SIG-M5 treated with dmso at 0.1 percent for 504 hours (cell line): ENCODE measurements at regions not wholly inside any gene's neighbourhood (a gene's known extent, or its start where the extent isn't known, plus 50 kb on each side); places are given as distances from the start of the nearest gene placed in this dataset.
"Not testable (repeated sequence)": the region's sequence is repeated elsewhere in the genome, so short reads cannot be mapped to it uniquely, and the experiment has no call there.

Source experiments
- DNase-seq: peaks from one replicate; lab custom pipeline; 2025; ENCODE audit not compliant: unreplicated experiment; lab: John Stamatoyannopoulos, UW

DNA sequence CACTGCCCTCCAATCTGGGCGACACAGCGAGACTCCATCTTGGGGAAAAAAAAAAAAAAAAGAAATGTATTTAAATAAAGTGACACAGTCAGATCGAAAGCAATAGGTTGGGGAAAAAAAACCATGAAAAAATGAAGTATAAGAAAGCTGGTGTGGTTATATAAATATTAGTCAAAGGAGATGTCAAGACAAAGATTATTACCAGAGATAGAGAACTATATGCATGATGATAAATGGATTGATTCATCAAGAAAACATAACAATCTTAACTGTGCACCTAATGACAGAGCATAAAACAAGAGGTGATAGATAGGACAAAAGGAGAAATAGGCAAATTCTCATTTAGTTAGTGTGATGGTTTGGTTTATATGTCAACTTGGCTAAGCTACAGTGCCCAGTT, 146.9 kb upstream of the AHI1 start:
- no peak for DNase-seq

DNA sequence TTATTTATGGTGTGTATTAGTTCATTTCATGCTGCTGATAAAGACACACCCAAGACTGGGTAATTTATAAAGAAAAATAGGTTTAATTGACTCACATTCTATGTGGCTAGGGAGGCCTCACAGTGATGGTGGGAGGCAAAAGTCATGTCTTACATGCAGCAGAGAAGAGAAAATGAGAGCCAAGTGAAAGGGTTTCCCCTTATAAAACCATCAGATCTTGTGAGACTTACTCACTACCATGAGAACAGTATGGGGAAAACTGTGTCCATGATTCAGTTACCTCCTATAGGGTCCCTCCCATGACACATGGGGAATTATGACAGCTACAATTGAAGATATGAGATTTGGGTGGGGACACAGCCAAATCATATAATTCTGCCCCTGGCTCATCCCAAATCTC, 150.0 kb upstream of the AHI1 start:
- DNase-seq = no peak

DNA sequence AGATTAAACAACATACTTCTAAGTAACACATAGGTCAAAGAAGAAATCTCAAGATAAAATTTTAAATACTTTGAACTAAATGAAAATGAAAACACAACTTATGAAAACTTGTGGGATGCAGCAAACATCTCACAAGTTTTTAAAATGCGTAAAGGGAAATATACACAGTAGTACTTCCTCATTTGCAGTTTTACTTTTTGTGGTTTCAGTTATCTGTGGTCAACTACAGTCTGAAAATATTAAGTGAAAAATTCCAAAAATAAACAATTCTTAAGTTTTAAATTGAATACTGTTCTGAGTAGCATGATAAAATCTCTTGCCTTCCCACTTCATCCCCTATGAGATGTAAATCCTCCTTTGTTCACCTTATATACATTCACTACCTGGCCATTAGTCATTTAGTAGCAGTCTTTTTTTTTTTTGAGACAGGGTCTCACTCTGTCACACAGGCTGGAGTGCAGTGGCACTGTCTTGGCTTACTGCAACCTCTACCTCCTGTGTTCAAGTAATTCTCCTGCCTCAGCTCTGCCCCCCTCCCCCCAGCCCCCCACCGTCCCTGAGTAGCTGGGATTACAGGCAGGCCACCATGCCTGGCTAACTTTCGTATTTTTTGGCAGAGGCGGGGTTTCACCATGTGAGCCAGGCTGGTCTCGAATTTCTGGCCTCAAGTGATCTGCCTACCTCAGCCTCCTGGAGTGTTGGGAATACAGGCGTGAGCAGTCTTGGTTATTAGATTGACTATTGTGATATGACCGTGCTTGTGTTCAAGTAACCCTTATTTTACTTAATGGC, 154.6 kb upstream of the AHI1 start:
- peak; percentile 33 for DNase-seq

DNA sequence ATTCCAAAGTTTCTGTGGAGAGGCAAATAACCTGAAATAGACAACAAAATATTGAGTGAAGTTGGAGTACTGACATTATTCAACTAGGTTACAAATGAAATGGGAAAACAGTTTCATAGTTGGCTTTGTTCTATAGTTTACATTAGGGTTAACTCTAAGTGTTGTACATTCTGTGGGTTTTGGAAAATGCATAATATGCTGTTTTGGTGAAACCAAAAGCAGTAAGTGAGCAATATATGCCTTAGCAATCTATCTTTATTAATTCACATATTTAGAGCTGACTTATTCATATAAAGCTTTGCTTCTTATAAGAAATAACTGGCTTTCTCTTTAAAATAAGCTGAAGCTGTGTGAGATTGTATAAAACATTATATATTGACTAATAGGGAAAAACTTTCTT, 157.5 kb upstream of the AHI1 start:
- DNase-seq = no peak

DNA sequence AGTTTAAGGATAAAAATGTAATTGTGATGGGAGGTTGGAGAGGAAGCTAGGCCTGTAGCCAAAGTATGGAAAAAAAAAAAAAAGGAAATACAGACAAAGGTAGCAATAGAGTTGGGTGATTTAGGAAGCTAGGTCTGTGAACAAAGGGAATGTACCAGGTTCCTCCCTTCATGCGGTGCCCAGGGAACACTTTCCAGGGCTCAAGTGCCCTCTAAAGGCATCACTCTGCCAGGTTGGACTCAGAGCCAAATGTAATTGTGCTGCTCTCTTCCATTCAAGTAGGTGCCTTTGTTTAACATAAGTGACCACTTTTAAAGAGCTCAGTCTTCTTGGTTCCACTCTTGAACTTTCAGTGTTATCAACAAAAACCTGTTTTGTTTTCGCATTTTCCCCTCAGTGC, 159.7 kb upstream of the AHI1 start:
- DNase-seq = no peak

DNA sequence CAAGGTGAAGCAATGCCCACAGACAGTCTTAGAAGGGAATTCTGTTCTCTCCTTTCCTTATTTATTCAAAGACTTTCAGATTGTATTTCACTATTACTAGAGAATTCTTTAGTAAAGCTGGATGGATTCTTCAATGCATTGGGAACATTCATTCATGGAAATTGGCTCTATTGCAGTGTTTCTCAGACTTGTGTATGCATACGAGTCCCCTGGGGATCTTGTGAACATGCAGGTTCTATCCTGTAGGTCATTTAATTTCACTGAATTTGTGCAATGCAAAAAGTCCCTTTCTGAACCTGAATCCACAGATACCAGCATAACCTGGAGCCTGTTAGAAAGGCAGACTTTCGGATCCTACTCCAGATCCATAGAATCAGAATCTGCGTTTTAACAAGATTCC, 160.9 kb upstream of the AHI1 start:
- no peak for DNase-seq

DNA sequence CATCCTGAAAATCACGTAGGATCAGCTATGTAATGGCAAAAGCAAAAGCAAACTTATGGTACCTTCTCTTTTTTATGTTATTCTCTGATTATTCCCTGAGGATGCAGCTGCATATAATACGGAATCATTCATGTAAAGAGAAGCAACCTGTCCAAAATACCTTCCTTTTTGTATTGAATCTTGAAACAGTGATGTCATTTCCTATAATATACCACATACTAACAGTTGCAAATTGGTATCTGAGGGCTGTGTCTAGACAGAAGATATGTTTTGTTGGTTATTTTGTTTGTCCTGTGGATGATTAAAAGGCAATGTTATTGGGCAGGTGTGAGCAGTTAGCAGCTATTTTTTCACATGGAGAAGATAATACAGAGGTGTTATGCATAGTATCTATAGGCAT, 161.4 kb upstream of the AHI1 start:
- no peak for DNase-seq

DNA sequence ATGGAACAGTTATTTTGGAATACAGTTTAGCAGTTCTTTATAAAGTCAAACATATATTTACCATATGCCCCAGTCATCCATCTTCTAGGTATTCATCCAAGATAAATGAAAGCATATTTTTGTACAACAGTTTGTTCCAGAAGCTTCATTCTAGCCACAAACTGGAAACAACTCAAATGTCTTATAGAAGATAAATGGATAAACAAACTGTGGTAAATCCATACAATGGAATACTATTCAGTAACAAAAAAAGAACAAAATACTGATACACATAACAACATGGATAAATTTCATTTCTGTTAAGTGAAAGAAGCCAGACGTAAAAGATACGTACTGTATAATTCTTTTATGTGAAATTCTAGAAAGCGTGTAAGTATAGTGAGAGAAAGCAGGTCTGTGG, 167.0 kb upstream of the AHI1 start:
- no peak for DNase-seq

DNA sequence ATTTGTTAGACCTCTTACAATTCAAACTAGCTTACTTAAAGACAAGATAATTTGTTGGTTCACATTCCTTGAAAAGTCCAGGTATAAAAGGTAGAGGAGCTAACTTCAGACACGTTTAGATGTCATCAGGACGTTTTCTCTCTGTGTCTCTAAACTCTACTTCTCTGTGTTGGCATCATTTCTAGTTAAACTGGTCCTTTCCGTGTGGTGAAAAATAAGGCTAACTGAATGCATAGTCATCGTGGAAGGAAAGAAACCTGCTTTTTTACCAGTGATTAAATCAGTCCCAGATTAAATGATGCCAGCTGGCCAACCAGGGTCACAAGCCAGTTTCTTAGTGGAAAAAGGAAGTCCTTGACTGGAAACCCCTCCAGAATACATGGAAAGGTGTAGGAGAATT, 168.4 kb upstream of the AHI1 start:
- no peak for DNase-seq

DNA sequence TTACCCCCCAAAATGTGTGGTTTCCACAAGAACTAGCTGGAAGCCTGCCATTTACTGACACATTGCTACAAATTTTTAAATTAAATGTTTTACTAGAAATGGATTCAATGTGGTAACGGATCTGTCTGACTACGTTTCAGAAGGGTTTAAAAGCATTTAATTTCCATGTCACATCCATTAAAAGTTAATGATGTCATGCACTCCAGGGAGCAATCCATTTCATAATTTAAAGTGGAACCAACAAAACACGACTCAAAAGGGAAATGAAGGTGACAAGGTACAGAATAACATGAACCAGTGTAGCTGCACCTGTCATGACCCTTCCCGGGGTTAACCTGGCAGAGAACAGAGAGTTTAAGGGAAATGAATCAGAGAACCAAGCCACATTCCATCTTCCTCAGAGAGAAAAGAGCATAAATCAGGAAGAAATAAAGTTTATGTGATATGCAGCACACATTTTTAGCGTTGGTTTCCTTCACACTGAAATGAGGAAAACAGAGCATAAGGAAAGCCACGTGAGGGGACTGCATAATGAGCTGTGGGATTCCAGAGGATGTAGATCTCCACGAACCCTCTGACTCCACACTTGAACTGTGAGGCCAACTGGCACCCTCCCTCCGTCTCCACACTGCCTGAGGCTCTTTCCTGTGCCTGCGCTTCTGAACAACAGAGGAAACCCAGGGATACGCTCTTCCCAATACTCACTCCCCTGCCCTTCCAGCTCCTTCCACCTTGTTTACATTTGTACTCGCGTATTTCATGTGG, 170.3 kb upstream of the AHI1 start:
- DNase-seq = no peak

DNA sequence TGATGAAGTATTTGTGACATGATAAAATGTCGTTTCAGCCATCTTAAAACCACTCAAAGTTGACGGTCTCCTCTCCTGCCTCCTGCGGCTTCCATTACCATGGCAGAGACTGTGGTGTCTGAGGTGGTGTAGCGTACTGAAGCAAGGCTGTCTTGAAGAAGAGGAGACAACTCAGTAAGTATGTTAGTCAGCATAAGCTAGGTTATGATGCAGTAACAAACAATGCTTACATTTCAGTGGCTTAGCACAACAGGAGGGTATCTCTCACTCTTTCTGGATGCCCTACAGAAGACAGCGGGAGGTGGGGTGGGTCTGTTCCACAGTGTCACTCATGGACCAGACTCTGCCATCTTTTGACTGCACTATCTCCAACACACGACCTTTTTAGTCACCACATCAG, 174.7 kb upstream of the AHI1 start:
- no peak for DNase-seq

DNA sequence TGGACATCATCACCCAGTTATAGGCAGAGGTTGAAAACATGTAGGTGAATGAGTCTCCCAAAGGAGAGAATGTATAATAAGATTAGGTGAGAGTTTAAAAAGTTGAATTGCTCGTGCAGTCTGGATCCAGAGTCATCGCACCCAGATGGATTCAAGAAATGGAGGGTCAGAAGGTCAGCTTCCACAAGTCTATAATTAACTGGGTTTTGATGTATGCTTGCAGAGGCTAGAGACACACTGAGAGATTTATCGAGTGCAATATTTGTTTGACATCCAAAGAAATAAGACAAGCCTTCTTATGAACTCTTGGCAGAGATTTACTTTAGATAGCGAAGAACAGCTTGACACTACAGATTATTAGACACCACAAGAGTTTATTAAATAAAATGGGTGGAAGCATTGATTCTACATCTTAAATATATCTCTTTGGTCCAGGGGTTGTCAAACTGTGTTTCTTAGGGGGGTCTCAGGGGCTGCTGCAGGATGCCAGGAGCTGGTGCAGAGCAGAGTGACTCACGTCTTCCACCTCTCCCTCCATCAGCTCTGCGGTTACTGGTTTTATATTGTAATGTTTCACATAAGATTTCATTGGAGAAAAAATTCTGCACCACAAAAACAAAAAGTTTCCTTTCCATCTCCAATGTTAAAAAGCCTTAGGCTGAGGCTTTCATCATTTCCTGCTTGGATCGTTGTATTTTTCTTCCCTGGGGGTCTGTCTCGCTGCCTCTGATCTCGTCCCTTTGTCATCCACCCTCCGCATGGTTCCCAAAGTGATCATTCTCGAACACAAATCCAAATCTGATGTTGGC, 176.2 kb upstream of the AHI1 start:
- no peak for DNase-seq

DNA sequence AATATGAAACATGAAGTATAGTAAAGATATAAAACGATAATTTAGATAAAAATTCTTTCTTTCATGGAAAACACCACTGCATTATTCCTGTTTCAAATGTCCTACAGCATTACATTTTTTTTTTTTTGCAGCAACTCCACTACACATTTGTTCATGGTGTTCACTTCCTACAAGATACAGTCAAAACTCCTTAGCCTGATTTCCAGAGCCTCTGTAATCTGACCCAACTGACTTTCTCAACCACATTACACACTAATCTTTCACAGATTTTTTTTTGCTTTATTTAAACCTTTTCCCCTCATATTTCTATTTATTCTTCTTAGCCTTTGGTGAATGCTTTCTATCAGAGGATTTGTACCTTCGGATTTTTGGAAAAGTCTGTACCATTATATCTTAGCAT, 176.5 kb upstream of the PDE7B start:
- DNase-seq = no peak

DNA sequence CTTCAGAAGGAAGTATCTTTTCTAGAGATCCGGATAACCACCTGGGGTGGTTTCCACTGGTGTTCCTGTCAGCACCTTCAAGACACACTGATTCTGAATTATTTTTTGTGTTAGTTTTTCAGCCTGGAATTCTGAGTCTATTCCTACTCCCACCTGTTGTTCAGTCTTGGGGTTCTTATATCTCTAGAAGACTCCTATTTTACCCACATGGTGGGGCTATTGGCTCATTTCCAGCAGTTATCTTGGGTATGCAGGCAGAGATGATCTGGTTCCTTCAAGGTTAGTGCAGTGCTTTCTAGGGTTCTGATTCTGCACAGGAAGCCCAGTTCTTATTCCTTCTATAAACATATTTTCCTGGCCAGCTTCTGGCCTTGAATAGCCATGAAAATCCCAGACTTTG, 175.6 kb upstream of the PDE7B start:
- DNase-seq = peak; percentile 47

DNA sequence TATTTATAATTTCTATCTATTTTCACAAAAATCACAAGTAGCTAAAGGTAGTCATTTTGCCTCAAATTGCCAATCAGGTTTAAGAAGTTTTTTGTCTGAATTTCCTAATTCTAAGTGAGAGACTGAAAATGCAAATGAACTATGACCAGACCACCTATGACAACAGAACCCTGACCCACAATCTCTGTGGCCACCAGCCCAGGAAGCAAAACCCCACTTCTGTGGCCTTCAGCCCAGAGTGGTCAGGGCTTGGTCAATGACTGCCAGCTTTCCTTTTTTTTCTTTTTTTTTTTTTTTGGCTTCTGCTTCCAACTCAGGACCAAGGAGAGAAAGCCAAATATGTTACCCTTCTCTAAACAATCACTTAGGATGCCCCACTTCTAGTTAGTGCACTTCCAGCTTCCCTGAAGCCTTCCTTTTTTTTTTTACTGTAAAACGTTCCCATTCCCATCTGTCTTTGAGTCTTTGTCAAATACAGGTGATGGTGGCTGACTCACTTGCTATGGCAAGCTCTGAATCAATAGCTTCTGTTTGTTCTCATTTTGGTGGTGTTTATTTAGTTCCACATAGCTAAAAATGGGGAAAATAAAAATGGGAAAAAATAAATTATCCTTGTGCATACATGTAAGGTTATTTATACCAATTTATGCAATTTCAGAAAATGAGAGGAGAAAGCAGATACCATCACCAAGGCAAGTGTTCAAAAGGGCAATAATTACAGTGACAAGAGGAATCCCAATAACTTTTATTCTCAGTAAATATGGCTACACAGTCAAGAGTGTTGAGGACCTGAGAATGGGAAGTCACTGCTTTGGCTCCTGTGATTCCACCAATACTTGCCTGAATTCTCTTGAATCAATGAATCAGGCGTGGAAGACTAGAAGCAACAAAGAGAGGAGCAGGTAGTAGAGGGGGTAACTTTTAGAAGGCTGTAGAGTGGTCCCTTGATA, 170.3 kb upstream of the PDE7B start:
- no peak for DNase-seq

DNA sequence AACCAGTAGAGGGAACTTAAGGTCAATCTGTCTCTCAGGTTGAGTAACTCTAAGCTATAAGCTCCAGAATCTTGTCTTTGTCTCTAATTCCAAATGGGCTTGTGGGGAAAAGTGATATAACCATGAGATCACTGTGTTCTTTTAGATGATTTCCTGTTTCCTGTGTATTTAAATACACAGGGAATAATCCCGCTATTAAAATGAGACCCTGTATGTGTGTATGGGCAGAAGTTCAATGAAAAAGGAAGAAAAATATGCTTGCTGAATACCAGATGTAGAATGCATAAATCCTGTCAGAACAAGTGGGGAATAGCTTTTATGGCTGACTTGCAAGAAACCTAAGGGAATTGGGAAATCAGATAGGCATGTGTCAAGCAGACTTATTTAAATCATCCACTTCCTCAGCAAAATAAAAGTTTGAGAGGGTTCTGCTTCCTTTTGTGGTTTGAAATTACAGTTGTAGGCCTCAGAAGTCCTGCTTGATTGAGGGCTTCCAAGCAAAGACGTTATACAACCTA, 164.7 kb upstream of the PDE7B start:
- peak; percentile 45 for DNase-seq

DNA sequence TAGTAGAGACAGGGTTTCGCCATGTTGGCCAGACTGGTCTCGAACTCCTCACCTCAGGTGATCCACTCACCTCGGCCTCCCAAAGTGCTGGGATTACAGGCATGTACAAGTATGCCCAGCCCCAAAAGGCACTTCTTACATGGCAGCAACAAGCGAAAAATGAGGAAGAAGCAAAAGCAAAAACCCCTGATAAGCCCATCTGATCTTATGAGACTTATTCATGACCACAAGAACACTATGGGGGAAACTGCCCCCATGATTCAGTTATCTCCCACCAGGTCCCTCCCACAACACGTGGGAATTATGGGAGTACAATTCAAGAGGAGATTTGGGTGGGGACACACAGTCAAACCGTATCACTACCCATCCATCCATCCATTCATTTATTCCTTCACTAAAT, 163.0 kb upstream of the PDE7B start:
- DNase-seq = not testable (repeated sequence)

DNA sequence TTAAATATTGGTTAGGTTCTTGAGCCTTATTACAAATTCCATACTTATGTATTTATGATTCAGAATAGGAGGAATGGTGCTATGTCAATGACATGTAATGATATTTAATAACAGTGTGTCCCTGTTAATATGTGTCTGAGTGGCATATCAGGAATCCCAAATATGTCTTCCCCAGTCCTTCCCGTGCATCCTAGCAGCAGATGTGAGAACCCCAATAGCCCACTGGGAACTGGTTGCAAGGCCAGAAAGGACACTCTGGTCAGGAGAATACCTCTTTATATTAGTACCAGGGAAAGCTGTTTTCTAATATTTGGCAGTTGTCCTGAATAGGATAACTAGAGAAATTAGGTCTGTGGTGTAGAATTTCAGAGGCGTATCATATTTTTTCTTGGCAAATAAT, 159.1 kb upstream of the PDE7B start:
- DNase-seq = no peak

DNA sequence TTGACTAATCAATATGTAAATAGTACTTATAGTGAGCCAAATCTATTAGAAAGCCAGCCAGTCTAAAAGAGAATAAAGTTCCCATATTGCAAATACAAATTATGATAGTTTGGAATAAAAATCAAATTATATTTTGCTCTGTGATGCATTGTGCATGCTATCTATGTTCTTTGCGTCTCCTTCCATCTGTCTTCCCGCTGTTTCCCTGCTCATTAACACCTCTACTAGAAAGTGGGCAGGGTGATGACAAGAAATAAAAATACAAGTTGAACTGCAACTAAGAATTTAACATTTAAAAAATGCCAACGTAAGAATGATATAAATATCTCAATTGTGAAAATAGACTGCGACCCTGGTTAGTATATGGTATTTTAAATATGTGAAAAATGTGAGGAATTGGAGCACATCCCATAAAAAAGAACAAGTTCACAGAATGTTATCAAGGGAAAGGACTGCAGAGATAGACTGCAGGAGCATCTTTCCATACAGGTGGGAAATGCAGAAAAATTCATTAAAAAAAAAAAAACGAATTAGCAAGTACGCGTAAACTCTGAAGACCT, 157.6 kb upstream of the PDE7B start:
- no peak for DNase-seq

DNA sequence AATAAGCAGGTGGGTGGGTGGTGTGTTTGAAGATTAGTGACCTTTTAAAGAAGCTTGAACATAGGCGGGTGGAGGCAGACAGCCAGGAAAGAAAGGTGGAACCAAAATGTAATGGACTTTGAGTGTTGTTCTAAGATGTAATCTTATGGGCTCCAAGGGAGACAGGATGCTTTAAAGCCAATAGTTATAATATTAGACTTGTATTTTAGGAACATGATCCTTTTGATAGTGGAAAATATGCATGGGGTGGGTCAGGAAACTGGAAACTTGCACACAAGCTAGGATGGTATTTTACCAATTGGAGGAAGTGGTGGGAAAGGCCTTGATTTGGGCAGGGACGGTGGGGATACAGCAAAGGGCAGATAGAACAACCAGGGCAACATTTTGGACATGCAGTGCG, 151.8 kb upstream of the PDE7B start:
- DNase-seq = no peak
